Middle frontal gyrus (tissue), 1 donor: ENCODE measurements at regions not wholly inside any gene's neighbourhood (a gene's known extent, or its start where the extent isn't known, plus 50 kb on each side); places are given as distances from the start of the nearest gene placed in this dataset.

Experiments
- DNase-seq: peaks from one replicate; pipeline ENCODE4 v3.0.0-alpha.2; 2015; ENCODE audit warnings: low spot score; ENCODE audit errors: extremely low spot score

DNA sequence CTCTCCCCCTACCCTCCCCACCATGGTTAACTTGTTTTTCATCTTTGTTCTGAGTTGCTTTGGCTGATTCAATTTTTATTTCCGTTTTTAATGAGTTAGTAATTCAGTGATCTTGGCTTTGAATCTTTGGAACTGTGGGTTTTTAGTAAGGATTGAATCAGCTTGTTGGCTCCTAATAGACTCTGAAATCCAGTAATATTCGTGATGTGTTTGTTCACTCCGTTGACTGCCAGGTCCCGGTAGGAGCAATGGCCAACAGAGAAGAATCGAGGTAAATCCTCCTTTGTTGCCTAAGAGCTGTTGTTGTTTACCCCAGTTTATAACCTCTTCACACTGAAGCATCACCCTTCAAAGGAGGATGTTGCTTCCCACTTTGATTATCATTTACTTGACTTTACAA lies 92.7 kb downstream of the PCSK1 start:
- no peak for DNase-seq

DNA sequence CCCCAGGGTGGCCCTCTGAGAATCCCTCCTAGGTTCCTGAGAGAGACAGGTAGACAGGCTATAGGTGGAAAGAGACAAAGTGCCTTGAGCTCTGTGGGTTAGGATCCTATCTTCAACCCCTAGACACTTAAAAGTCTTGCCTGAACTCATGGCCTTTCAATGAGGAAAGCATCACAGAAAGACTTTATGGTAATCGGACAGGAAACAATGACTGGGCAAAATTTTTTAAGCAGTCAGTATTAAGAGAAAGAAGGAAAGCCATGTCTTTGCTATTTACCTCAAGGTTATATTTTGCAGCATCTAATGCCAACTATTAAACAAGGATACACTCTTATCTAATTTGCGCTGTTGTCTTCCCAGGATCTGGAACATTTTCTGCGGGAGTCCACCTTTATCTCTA lies 93.2 kb downstream of the PCSK1 start:
- DNase-seq = no peak

DNA sequence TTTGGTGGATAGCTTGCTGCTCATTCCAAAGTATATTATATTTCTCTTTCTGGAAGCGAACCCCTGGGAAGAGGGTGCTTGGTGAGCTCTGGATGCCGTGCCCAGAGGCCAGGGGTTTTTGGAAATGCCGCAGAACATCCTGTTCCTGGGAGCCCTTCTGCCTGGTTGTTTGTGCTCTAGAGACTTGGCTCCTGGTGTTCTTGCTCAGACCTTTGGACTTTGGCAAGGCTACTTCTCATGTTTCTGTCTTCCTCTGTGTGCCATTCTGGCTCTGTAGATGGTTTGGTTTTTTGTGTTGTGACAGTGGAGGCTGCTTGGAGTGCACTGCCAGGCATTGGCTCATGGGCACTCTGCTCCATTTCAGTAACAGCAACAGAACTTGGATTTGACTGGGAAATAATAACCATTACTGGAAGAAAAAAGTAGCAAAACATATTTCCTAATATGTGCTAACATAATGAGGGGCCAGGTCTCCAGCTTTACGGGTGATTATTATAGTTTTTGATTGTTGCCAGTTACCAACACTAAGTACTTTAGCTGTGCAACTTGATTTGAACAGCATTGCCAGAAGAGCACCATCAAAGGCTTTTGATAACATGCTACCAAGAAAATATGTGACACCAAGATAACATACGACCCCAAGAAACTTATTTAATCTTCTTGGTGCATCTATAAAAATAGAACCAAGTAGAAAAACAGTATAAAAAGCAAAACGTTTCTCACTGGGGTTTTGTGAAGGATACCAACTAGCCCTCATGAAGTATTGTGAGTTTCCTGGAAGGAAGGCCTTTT lies 94.2 kb downstream of the PCSK1 start:
- DNase-seq = no peak

DNA sequence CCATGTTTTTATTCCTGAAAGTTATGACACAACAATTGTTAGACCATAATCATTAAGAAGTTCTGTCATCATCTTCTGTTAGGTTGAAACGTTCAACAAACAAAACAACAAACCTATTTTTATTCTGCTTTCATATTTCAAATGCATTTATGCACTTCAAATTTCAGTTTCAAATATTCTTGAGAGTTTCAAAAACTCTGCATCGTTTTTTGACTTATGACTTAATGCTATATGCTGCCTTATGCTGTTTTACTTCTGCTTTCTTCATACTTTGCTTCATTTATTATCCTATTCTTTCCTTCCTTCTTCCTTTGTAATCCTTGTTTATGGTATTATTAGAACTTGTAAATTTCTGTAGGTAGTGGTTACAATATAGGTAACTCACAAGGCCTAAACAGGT lies 95.0 kb downstream of the PCSK1 start:
- no peak for DNase-seq

- DNase-seq = no peak
These were observed 95.8 kb downstream of the PCSK1 start for GRCh38 chr5:96337048-96337781.

DNA sequence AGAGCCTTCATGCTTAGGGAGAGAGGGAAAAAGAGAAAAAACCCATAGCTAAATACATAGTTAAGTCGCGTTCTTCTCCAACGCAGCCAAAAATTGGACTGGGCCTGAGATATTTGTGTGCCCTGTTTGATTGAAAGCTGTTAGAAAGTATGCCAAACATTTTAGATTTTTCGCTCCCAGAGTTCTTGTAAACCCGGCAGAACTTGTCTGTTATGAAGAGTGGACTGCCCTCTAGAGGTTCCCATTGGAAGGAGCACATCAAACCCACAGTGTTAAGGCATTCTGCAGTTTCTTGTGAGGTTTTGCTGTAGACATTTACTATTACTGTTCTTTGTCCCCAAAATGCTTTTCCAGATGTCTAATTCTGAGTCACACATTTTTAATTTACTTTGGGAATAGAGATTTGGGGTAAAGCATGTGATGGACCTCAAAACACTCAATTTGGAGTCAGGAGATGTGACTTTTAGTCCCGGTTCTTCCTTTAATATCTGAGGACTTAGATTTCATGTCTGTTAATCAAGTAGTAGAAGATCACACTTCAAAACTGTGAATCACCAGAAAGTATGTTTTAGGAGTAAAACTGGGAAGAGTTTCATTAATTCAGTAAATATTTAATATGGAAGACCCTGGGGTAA lies 96.6 kb downstream of the PCSK1 start:
- peak; percentile 68 for DNase-seq

GRCh38 chr5:96335873-96336272 lies 97.2 kb downstream of the PCSK1 start:
- DNase-seq = no peak

DNA sequence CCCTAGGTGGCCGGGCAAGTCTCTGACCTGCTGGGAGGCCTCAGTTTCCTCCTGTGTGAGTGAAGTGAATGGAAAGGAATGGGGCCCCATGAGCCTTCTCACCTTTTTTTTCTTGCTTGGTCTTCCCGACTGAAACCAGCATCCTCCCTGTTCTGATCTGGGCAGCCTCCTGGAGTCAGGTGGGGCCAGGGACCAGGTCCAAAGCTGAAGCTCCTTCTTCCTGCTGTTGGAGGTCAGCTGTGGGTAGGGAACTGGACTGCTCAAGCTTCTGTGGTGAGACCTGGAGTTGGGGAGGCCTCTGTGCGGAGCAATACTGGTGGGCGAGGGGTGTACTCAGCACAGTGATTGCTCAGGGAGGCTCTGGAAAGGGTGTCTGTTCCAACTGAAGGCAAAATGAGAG lies 99.7 kb downstream of the PCSK1 start:
- DNase-seq = no peak

- no peak for DNase-seq
These were observed 100.3 kb downstream of the PCSK1 start for GRCh38 chr5:96332535-96333366.

DNA sequence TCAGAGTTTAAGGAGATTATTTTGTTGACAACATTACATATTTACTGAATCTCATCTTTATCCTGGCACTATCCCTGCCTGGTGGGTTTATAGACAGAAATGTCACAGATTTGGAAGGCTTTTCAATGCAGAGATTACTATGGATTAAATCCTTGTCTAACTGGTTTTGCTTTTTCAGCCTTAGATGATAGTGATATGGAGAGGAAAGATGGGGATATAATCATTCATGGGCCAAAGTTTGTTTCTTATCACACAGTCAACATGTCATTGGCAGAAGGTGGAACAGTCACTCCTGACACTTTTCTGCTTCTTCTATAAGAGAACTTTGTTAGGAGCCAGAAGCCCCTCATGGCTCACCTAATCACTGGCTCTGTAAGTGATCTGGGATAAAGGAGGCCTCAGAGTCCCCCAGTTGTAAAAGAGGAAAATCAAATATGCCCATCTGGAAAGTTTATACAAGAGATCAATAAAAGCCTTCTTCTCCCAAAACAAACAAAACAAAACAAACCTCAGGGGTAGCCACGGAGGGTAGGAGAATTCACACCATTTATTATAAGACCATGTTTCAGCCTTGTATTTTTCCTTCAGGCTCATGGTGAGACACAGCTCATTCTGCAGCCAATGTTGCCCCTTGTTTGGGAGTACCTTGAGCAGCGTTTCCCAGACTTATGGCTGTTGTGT lies 101.2 kb downstream of the PCSK1 start:
- no peak for DNase-seq

- no peak for DNase-seq
These were observed 101.8 kb downstream of the PCSK1 start for GRCh38 chr5:96331210-96331609.

DNA sequence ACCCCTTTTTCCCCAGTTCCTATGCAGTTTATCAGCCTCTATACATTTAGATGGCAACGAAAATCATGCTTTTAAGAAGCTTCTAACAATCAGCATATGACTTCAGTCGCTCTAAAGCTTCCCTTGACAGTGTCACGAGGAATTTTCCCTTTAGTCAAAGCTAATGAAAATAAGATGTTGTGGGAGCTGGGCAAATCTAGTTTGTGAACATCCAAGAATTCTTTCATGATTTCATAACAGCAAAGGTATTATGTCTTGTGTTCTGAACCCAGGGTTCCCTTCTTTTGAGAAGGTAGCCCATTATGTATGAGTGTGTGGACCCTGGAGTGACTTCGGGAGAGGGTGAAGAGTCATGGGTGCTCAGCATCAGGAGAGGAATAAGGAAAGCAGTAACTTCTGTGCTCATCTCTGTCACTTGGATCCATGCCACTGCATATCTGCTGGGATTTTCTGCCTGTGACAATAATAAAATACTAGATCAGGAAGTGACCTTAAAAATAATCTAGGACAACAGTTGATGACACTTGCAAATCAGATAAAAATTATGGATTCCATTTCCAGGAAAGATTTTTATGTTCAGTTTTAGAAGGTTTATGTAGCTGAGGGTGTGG lies 102.4 kb downstream of the PCSK1 start:
- DNase-seq = no peak

DNA sequence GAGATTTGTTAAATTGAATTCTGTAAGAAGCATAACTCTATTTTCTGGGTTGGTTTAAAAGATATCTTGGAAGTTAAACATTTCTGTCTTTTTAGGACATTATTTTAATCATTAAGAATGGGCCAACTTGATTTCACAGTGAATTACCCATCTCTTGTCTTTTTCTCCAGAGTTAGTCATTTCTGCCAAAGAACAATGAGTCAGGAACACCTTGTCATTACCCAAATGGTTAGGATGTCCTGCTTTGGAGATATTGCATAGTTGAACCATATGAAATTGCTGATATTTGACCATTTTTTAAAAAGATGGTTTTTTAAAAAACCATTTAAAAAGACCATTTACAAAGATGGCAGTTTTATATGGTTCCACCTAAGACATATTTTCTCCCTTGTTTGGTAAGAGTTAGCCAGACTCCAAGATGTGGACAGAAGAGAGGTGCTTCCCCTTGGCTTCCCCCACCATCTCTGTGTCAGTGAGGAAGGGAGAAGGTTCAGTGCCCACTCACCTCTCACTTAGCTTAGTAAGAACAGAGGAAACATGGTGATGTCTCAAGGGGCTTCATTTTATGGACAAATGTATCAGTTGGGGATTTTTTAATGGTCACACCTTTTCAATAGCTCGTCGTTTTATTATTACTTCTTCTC lies 103.0 kb downstream of the PCSK1 start:
- DNase-seq = no peak

GRCh38 chr5:96329289-96329688 lies 103.8 kb downstream of the PCSK1 start:
- no peak for DNase-seq

GRCh38 chr5:96327722-96328121 lies 105.3 kb downstream of the PCSK1 start:
- no peak for DNase-seq

DNA sequence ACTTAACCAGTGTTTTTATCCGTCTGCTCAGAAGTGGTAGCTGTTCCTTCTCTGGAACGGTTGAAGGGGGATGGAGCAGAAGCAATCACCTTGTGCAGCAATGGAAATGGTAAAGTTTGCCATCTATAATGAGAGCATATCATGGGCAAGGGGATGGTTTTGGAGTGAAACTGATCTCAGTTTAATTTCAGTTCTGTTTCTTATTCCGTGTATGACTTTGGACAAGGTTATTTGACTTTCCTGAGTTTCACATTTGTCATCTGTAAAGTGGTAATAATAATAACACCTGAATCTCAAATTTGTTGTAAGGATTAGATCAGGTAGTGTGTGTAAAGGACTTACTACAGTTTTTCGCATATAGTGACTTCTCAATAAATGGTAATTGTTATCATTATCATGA lies 106.1 kb downstream of the PCSK1 start:
- no peak for DNase-seq

- DNase-seq = no peak
These were observed 108.3 kb downstream of the PCSK1 start for GRCh38 chr5:96324708-96325107.

- no peak for DNase-seq
These were observed 110.2 kb downstream of the PCSK1 start for GRCh38 chr5:96322865-96323264.

- no peak for DNase-seq
These were observed 110.8 kb downstream of the PCSK1 start for GRCh38 chr5:96322217-96322616.

GRCh38 chr5:96321345-96321744 lies 111.7 kb downstream of the PCSK1 start:
- no peak for DNase-seq
